ENCODE measurements at regions not wholly inside any gene's neighbourhood (a gene's known extent, or its start where the extent isn't known, plus 50 kb on each side); places are given as distances from the start of the nearest gene placed in this dataset.
A peak's percentile ranks its signal among the peaks of the same experiment; 100 is the strongest.

DNA sequence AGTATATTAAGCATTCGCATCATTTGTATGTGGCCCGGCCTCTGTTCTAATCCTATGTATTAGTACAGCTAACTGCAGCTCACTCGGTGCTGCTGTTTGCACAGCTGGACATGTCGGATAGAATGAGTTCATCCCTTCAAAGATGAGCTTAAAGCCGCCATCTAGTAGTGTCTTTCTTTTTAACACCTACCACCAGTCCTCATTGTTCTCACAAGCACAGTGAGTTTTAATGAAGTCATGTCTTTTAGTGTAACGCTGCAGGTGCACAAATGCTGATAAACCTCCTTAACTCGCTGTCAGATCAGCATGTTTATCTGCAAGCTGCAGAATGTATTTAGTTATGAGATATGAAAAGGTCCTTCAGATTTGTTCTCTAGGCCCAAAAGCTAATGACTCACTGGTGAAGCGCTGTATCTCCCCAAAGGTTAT is 247.5 kb downstream of the MTERF1 start:
- DNase-seq (ENCODE audit: low spot score), result no peak

DNA sequence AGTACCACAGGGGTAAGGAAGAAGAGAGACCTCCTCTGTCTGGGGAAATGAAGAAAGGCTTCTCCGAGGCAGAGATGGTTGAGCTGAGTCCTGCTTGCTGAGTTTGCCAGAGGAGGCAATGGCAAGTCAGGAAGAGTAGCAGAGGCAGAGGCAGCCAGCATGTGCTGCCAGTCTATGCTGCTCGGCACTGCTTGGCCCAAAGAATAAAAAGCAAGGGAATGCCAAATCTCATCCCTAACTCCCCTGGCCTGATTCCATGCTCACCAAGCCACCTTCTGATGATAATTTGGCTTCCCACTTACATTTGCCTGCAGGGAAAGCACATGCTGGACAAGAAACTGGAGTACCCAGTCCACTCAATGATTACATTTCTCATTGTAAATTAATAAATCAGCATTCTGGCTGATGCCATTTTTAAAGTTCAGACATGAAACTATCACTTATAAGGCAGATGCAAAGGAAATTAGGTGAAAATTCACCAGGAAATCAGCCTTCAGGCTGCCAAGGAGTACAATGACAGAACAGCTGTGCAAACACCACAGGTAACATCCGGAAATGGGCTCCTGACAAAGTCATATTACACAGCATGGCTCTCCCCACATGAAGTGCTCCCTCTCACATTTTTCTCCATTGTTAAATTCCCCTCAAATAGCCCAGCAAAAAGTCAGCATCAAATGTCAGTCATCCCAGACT is 245.9 kb downstream of the MTERF1 start:
- DNase-seq (ENCODE audit: low spot score), result no peak

DNA sequence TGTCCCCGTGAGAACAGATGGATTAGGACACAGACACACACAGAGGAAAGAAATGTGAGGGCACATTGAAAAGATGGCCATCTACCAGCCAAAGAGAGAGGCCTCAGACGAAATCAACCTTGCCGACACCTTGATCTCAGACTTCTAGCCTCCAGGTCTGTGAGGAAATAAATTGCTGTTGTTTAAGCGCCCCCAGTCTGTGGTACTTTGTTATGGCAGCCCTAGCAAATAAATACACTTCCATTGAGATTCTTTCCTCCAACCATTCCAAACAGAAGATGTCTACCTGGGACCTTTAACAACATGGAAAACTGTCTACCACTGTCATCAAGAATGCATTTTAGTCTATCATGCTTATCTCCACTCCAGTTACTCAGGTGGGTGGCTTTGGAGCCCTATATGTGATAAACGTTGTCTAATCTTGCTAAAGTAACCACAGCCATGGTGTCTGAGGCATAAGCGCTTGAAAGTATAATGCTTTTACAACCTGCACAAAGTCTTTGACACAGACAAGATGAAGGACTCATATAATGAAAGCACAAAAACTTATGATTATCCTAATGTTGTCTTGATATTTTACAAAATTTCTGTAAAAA is 244.3 kb downstream of the MTERF1 start:
- peak; percentile 53 for DNase-seq (ENCODE audit: low spot score)

GRCh38 chr7:91636728-91637127 is 243.8 kb downstream of the MTERF1 start:
- no peak for DNase-seq (ENCODE audit: low spot score)

DNA sequence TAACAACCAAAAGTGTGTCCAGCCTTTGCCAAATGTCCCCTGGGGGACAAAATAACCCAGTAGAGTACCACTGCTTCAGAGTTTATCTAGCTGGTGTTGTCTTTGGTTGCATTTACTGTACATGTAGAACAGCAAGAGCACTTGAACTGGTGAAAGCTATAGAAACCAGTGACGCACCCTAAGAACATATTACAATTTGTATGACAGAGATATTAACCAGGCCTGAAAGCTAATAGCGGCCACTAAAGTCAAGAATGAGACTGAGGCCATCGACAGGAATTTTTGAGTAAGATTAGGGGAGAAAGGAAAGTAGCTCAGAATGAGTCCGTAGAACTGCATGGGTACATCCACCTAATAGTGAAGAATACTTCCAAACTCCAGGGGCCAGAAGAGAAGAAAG is 236.2 kb downstream of the MTERF1 start:
- DNase-seq (ENCODE audit: low spot score), result no peak

DNA sequence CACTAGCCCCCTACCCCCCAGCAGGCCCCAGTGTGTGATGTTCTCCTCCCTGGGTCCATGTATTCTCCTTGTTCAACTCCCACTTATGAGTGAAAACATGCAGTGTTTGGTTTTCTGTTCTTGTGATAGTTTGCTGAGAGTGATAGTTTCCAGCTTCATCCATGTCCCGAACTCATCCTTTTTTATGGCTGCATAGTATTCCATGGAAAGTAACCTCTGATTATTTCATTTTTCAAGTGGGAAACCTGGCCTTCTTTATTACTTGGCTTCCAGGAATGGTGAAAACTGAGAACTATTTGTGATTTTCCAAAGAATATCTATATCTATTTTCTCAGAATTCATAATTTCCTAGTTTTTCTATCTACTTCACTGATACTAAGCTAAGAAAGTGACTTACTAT is 235.0 kb downstream of the MTERF1 start:
- no peak for DNase-seq (ENCODE audit: low spot score)

- no peak for DNase-seq (ENCODE audit: low spot score)
Measured at GRCh38 chr7:91651986-91652385, 228.5 kb downstream of the MTERF1 start.

DNA sequence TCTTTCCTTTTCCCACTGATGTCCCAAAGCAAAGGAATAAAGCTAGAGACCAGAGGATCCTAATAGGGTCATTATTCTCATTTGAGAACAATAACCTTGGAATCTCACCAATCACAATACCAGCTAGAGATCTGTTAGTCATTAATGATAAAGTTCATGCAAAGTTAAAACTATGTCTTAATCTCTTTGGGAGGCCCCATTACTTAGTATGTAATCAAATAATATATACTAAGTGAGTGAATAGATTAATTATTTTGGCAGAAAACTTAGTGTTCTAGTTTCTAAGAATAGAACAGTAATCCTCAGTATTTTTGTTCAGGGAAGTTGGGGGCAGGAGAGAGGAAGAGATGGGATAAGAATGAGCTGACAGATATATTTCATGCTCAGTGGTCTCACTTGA is 227.2 kb downstream of the MTERF1 start:
- DNase-seq (ENCODE audit: low spot score), result no peak

DNA sequence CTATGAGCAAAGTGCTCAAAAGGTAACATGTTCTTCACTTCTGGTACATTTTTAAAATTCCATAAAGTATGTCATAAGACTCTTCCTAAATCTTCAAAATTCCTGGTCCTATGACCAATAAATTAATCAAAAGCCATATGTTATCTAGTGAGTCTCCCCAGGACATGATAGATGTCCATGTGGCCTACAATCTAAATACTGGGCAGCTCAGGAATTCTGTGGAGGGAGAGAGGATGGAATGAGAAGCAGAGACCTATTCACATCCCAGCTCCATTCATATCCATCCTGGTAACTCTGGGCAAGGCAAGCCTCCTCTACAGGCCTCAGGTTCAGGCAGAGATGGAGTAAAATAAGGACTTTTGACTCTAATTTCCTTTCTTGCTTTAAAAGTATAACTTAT is 224.8 kb downstream of the MTERF1 start:
- no peak for DNase-seq (ENCODE audit: low spot score)

- DNase-seq (ENCODE audit: low spot score), result no peak
Measured at GRCh38 chr7:91656541-91657482, 223.7 kb downstream of the MTERF1 start.

GRCh38 chr7:91657483-91658071 is 222.9 kb downstream of the MTERF1 start:
- peak; percentile 79 for DNase-seq (ENCODE audit: low spot score)

DNA sequence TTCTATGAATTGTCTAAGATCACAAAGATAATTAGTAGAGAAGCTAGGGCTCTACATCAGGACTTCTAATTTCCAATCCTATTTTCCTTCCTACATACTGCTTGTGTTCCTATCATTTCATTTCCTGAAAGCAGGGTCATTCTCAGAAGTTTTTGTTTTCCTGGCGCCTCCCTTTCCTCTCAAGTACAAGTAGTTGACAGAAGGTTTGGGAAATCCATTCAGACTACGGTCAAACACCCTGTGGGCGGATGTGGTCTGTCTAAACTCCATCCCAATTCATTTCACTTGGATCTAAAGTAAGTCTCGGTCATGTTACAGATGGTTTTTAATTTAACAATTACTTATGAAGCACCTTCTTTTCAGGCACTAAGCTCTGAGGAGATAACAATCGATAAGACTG is 221.4 kb downstream of the MTERF1 start:
- no peak for DNase-seq (ENCODE audit: low spot score)

DNA sequence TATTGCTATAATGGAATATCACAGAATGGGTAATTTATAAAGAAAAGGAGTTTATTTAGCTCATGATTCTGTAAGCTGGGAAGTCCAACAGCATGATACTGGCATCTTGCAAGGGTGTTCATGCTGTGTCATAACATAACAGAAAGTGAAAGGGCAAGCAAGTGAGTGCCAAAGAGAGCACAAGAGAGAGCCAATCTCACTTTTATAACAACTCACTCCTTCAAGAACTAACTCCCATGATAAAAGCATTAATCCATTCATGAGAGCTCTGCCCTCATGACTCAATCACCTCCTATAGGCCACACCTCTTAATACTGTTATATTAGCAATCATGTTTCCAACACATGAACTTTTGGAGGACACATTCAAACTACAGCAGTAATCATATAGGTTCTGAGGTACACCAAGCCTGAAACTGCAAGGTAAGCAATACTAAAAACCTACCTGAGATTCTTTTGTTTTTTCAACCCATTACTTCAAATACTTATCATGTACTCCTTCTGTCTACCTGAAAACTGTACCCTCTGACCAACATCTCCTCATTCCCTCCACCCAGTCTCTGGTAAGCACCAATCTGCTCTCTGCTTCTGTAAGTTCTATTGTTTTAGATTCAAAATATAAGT is 219.7 kb downstream of the MTERF1 start:
- no peak for DNase-seq (ENCODE audit: low spot score)

DNA sequence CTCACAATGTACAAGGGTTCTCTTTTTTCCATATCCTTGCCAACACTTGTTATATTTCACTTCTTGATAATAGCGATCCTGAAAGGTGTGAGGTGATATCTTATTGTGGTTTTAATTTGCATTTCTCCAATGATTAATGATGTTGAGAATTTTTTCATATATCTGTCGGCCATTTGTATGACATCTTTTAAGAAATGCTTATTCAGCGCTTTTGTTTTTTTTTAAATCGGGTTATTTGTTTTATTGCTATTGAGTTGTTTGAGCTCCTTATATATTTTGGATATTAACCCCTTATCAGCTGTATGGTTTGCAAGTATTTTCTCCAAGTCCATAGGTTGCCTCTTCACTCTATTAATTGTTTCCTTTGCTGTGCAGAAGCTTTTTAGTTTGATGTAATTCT is 218.8 kb downstream of the MTERF1 start:
- DNase-seq (ENCODE audit: low spot score), result no peak

DNA sequence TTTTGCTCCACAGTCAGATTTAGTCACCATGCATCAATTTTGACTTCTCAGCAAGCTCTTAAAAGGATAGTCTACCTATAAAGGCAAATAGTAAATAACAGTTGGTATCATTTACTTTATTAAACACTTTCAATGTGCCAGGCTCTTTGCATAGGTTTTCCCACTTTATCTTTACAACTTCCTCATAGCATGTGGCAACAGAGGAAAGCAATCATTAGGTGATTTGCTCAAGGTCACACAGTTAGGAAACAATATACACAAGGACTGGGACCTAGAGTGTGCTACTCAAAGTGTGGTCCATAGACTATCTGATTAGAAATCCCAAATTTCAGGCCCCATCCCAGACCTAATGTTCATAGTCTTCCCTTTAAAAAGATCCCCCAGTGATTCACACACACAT is 212.3 kb downstream of the MTERF1 start:
- DNase-seq (ENCODE audit: low spot score), result no peak

DNA sequence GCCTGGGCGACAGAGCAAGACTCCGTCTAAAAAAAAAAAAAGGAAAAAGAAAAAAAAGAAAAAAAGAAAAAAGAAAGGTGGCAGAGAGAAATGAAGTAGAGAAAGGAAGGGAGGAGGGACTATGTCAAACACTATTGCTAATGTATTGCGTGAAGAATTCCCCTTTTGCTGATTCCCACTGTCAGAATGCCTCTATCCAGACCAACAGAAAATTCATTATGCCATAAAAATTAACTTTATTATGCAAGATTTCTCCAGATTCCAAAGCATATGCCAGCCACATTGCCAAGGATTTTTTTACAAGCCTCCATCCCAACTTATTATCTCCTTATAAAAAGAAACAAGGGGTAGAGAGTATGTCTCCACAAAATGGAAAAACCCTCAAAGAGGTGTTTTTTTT is 209.3 kb downstream of the MTERF1 start:
- no peak for DNase-seq (ENCODE audit: low spot score)

DNA sequence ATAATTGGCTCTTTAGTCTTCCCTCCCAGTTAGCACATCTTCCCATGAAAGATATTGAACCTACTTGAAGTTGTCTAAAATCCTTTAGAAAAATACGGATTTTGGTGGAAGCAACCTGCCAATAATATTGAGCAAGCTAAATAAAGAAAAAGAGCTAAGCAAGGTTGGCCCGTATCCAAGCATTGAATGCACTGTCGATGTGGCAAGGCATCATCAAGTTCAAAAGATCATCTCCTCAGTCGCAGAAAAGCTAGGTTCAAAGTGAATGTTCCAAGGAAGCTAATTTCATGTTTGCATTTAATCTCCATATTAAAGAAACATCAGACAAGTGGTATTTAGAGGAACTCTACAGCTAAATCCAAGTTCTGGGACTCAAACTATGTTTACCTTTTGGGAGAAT is 206.0 kb downstream of the MTERF1 start:
- no peak for DNase-seq (ENCODE audit: low spot score)

DNA sequence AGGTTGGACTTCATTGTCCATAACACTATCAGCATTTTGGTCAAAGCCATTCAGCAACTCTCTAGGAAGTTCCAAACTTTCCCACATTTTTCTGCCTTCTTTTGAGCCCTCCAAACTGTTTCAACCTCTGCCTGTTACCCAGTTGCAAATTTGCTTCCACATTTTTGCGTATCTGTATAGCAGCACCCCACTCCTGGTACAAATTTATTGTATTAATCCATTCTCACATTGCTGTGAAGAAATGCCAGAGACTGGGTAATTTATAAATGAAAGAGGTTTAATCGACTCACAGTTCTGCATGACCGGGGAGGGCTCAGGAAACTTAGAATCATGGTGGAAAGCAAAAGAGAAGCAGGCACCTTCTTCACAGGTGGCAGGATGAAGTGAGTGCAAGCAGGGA is 198.8 kb downstream of the MTERF1 start:
- no peak for DNase-seq (ENCODE audit: low spot score)

GRCh38 chr7:91683823-91684222 is 196.7 kb downstream of the MTERF1 start:
- no peak for DNase-seq (ENCODE audit: low spot score)

GRCh38 chr7:91685544-91685943 is 195.0 kb downstream of the MTERF1 start:
- no peak for DNase-seq (ENCODE audit: low spot score)

DNA sequence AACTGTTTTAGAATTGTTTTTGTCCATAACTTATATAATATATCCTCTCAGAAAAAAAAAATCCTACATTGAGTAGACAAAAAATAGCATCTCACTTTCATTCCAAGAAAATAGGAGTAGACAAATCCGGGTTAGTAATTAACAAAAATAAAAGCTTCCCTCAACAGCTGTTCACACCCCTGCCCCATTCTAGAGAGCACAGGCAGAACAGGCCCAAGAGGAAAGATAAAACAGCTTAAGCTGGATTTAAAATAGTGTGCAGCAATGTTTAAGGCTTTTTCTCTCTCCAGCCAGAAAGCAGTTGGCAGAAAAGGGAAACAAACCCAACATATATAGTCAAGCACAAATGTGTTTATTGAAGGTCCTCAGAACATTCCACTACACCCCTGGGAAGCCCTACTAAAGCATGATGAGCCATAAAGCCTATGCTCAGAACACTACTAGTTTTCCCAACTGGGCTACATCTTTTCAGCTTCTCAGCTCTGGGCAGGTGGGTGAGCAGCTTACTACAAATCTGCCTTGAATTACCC is 189.9 kb downstream of the MTERF1 start:
- no peak for DNase-seq (ENCODE audit: low spot score)

DNA sequence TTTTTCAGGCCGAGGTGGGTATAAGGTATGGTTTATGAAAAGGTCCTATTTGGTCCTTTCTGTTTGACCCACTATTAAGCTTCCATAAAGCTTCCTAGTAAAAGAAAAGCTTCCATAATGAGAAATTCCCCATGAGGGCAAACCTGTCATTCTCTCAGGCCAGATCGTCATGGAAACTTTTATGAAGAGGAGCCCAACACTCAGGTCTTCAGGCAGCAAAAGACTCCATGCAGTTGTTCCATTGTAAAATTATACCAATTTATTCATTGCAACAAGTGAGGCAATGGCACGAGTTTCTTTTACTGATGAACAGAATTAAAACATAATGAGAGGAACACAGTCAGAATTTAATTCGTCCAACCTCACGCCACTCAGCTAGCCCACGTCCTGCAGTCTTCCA is 188.6 kb downstream of the MTERF1 start:
- DNase-seq (ENCODE audit: low spot score), result no peak

Measured in SW480 (cell line).